Neural crest cell (in vitro differentiated cells): ENCODE measurements at regions not wholly inside any gene's neighbourhood (a gene's known extent, or its start where the extent isn't known, plus 50 kb on each side); places are given as distances from the start of the nearest gene placed in this dataset.

ENCODE experiments used
- DNase-seq: peaks from one replicate; pipeline ENCODE4 v3.0.0; 2021; ENCODE audit warnings: low read depth, mixed read lengths, low spot score
- H3K27ac Mint-ChIP-seq: one replicate; pipeline ENCODE4 v1.8.0; 2021; ENCODE audit warnings: mild to moderate bottlenecking, mixed read lengths; ENCODE audit not compliant: unreplicated experiment
- H3K27me3 Mint-ChIP-seq: 2 replicates; pipeline ENCODE4 v1.8.0; 2021; ENCODE audit warnings: low read depth, mild to moderate bottlenecking, mixed read lengths
- H3K36me3 Mint-ChIP-seq: 2 replicates; pipeline ENCODE4 v1.8.0; 2021; ENCODE audit warnings: low read depth, mild to moderate bottlenecking, mixed read lengths
- H3K4me1 Mint-ChIP-seq: 2 replicates; pipeline ENCODE4 v1.8.0; 2021; ENCODE audit warnings: mixed read lengths
- H3K4me3 Mint-ChIP-seq: one replicate; pipeline ENCODE4 v1.8.0; 2021; ENCODE audit warnings: mild to moderate bottlenecking, mixed read lengths
- H3K9me3 Mint-ChIP-seq: 2 replicates; pipeline ENCODE4 v1.8.0; 2021; ENCODE audit warnings: mixed read lengths
- TF ChIP-seq, protein P1 (sequence below): fragments of 200-600 bp; sonication (generic); conservative IDR thresholded peaks from 2 replicates; pipeline ENCODE4 v1.5.0; 2021; ENCODE audit warnings: antibody characterized with exemption, mild to moderate bottlenecking

DNA sequence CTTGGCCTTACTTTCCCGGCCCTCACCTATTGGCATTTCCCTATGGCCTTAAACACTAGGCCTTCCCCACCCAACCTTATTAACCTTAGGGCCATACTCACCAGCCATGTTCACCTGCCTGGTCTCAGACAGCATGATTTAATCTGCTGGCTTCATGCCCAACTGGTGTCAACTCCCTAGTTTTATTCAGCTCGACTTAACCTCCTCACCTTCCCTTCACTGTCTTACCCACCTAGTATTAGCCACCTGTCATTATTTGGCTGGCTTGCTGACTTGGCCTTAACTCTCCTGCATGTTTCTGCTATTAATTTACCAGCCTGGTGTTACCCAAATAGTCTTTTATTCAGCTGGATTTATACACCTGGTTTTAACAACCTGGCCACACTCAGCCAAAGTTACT is 136.0 kb upstream of the ZSWIM2 start:
- DNase-seq = no peak
- Mint-ChIP-seq H3K9me3 (peaks cover 27% of the 10 kb centered on the region), H3K27me3 (no peaks in the 10 kb centered on the region), H3K27ac (no peak overlapping the region), H3K4me3 (no peak overlapping the region), H3K4me1 (no peaks in the 10 kb centered on the region), H3K36me3 (peaks cover 8% of the 10 kb centered on the region)
- TF ChIP-seq, protein P1, sequence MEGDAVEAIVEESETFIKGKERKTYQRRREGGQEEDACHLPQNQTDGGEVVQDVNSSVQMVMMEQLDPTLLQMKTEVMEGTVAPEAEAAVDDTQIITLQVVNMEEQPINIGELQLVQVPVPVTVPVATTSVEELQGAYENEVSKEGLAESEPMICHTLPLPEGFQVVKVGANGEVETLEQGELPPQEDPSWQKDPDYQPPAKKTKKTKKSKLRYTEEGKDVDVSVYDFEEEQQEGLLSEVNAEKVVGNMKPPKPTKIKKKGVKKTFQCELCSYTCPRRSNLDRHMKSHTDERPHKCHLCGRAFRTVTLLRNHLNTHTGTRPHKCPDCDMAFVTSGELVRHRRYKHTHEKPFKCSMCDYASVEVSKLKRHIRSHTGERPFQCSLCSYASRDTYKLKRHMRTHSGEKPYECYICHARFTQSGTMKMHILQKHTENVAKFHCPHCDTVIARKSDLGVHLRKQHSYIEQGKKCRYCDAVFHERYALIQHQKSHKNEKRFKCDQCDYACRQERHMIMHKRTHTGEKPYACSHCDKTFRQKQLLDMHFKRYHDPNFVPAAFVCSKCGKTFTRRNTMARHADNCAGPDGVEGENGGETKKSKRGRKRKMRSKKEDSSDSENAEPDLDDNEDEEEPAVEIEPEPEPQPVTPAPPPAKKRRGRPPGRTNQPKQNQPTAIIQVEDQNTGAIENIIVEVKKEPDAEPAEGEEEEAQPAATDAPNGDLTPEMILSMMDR = no peak

DNA sequence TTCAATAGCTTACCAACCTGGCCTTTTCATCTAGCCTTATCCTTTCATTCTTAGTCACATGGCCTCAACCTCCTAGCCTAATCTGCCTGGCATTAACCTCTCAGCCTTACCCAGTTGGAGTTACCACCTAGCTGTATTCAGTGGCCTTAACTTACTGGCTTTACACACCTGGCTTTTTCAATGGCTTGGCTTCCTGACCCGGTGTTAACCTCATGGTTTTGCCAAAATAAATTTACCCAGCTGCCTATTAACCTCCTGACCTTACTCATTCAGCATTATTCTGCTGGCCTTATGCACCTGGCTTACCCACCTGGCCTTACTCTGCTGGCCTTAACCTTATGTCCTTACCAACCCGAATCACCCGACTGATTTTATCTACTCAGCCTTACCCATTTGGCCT is 135.5 kb upstream of the ZSWIM2 start:
- TF ChIP-seq, protein P1 = no peak
- H3K9me3 Mint-ChIP-seq = peaks cover 25% of the 10 kb centered on the region
- no peak overlapping the region for H3K4me3 Mint-ChIP-seq
- no peak for DNase-seq
- no peaks in the 10 kb centered on the region for H3K27me3 Mint-ChIP-seq
- H3K4me1 Mint-ChIP-seq = no peaks in the 10 kb centered on the region
- H3K36me3 Mint-ChIP-seq = peaks cover 6% of the 10 kb centered on the region
- no peak overlapping the region for H3K27ac Mint-ChIP-seq

DNA sequence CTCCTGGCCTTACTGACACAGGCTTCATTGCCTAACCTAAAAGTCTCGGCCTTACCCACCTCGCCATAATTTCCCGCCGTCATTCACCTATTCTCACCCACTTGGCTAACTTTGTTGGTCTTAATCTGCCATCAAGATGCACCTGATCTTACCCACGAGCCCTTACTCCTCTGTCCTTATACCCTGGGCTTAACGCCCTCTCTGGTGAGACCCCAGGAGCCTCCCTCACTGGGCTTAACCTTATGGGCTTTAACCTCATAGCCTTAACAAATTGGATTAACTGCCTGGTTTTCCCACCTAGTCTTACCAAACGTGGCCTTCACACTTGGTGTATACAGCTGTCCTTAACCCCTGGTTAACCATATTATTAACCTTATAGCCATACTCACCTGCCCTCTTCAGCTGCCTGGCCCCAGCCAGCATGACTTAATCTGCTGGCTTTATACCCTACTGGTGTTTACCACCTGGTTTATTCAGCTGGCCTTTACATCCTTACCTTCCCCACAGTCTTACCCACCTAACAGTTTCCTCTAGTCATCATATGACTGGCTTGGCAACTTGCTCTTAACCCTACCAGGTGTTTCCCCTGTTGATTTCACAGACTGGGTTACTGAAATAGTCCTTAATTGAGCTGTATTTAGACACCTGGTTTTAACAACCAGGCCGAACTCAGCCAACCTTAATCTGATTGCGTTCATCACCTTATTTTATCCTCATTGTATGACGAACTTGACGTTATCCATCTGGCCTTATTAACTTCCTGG is 132.0 kb upstream of the ZSWIM2 start:
- DNase-seq = no peak
- Mint-ChIP-seq H3K9me3 (peaks cover 9% of the 10 kb centered on the region), H3K27ac (no peak overlapping the region), H3K27me3 (no peaks in the 10 kb centered on the region), H3K36me3 (no peaks in the 10 kb centered on the region), H3K4me3 (no peak overlapping the region), H3K4me1 (no peaks in the 10 kb centered on the region)
- TF ChIP-seq, protein P1 = no peak

DNA sequence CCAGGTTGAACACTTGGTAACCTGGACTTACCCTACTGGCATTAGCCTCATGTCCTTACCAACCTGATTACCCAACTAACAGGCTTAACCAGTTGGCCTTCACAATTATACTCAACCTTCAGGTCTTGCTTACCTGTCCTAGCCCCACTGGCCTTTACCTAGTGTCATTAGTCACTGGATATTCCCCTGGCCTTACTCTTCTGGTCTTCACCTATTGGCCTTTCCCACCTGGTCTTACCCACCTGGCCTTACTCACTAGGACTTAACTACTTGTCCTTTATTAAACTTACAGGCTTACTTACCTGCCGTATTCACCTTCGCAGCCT is 131.1 kb upstream of the ZSWIM2 start:
- no peaks in the 10 kb centered on the region for H3K36me3 Mint-ChIP-seq

DNA sequence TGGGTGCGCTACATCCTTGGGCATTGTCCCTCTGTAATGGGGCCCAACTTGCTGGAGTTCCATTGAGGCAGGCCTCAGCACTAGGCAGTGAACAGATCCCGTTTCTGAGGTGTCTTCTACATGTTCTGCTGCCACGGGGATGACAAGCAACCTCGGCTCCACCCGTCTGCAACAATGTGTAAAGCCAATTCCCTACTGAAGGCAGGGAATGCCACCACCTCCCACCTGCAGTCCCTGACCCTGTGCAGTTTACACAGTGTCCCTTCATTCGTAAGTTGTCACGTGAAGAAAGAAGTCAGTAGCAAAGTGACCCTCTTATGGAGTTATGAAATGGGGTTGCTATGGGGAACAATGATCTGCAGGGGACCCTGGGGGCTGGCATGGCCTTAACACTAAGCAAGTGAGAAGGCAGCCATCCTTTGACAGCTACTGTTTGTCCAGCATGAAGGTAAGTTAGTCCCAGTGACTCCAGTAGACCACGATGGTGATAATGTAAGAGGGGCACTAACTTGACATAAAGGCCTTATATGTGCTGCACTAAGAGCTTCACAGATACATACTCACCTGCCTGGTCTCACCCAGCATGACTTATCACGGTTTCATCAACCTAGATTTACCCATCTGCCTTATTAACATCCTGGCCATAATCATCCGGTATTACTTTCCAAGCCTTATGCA is 130.6 kb upstream of the ZSWIM2 start:
- H3K4me1 Mint-ChIP-seq = no peaks in the 10 kb centered on the region
- no peaks in the 10 kb centered on the region for H3K9me3 Mint-ChIP-seq
- no peak for DNase-seq
- H3K27me3 Mint-ChIP-seq = no peaks in the 10 kb centered on the region
- H3K36me3 Mint-ChIP-seq = no peaks in the 10 kb centered on the region
- H3K4me3 Mint-ChIP-seq = no peak overlapping the region
- no peak overlapping the region for H3K27ac Mint-ChIP-seq
- TF ChIP-seq, protein P1 = no peak

More for the DNA sequence above, 131.1 kb upstream of the ZSWIM2 start:
- no peak overlapping the region for H3K4me3 Mint-ChIP-seq
- peaks cover 1% of the 10 kb centered on the region for H3K9me3 Mint-ChIP-seq
- H3K4me1 Mint-ChIP-seq = no peaks in the 10 kb centered on the region
- no peak overlapping the region for H3K27ac Mint-ChIP-seq
- DNase-seq = no peak
- TF ChIP-seq, protein P1 = no peak
- H3K27me3 Mint-ChIP-seq = no peaks in the 10 kb centered on the region
